Mammary epithelial cell (primary cell): ENCODE measurements at regions not wholly inside any gene's neighbourhood (a gene's known extent, or its start where the extent isn't known, plus 50 kb on each side); places are given as distances from the start of the nearest gene placed in this dataset.

Source experiments
- EZH2 ChIP-seq: IDR thresholded peaks from 2 replicates; pipeline ENCODE4 v1.6.1; 2012; ENCODE audit warnings: low read length, inconsistent platforms, borderline replicate concordance
- TF ChIP-seq, protein P1 (sequence below), 2 donors: IDR thresholded peaks in 1 of 2; conservative IDR thresholded peaks in 1 of 2; 2 replicates each; pipeline ENCODE4 v1.5.1; 2011 to 2012; ENCODE audit warnings: inconsistent platforms in 2 of 2, low read length in 2 of 2, mild to moderate bottlenecking in 2 of 2, control low read depth in 1 of 2, low read depth in 1 of 2; ENCODE audit not compliant: insufficient read depth in 1 of 2; ENCODE audit errors: extremely low read depth in 1 of 2

DNA sequence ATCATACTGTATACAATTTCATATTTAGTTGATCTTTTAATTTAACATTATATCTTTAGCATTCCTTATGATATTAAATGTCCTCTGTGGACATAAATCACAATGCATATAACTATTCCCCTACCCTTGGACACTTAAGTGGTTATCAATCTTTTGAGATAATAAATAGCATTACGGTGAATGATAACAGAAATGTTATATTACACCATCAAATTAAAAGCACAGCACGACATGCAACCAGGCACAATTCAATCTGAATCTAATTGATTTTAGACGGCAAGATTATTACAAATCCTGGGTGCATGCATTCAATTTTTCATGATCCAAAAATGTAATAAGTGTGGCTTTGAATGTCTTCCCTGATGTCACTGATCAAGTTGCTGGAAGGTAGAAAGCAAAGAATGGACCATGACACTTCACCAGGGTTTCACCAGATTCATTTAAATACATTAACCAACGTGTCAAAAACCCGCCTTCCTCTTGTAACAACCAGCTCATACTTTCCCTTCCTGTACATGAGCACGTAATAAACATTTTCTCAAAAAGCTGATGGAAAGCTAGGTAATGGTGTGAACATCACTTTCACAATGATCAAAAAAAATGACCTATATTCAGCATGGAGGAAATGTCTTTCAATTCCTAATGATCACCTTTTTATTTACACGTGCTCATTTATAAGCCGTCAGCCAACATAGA, 513.7 kb upstream of the ID2 start:
- TF ChIP-seq, protein P1, sequence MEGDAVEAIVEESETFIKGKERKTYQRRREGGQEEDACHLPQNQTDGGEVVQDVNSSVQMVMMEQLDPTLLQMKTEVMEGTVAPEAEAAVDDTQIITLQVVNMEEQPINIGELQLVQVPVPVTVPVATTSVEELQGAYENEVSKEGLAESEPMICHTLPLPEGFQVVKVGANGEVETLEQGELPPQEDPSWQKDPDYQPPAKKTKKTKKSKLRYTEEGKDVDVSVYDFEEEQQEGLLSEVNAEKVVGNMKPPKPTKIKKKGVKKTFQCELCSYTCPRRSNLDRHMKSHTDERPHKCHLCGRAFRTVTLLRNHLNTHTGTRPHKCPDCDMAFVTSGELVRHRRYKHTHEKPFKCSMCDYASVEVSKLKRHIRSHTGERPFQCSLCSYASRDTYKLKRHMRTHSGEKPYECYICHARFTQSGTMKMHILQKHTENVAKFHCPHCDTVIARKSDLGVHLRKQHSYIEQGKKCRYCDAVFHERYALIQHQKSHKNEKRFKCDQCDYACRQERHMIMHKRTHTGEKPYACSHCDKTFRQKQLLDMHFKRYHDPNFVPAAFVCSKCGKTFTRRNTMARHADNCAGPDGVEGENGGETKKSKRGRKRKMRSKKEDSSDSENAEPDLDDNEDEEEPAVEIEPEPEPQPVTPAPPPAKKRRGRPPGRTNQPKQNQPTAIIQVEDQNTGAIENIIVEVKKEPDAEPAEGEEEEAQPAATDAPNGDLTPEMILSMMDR (conservative IDR thresholded peaks at IDR 0.05 in 1 of 2, IDR thresholded peaks at IDR 0.05 in 1 of 2; ENCODE audit: extremely low read depth in 1 of 2, insufficient read depth in 1 of 2, low read depth in 1 of 2, low read length in 2 of 2) = no peak
- TF ChIP-seq EZH2 = no peak
